SU-DHL-6 (cell line): ENCODE measurements at regions not wholly inside any gene's neighbourhood (a gene's known extent, or its start where the extent isn't known, plus 50 kb on each side); places are given as distances from the start of the nearest gene placed in this dataset.

Source experiments
- H2AFZ ChIP-seq: fragments of 200-600 bp; sonication (generic); 2 replicates; pipeline ENCODE4 v1.6.1; 2014; ENCODE audit warnings: low read depth, mild to moderate bottlenecking, moderate library complexity, mixed read lengths, antibody characterized with exemption, low read length; ENCODE audit not compliant: severe bottlenecking
- H3F3A ChIP-seq: fragments of 200-600 bp; shearing (Covaris generic); 2 replicates; pipeline ENCODE4 v1.6.0; 2016; ENCODE audit warnings: antibody characterized with exemption, mild to moderate bottlenecking; ENCODE audit not compliant: insufficient read depth
- H3K27ac ChIP-seq: fragments of 200-600 bp; sonication (generic); 2 replicates; pipeline ENCODE4 v1.5.1; 2016; ENCODE audit warnings: low read depth, mild to moderate bottlenecking, low read length, moderate library complexity, mixed read lengths
- H3K27me3 ChIP-seq: fragments of 200-600 bp; sonication (generic), shearing (Covaris generic); 2 replicates; pipeline ENCODE4 v1.6.0; 2014; ENCODE audit warnings: mild to moderate bottlenecking, low read length
- H3K36me3 ChIP-seq: fragments of 200-600 bp; sonication (generic); 2 replicates; pipeline ENCODE4 v1.6.1; 2014; ENCODE audit warnings: mild to moderate bottlenecking, low read length, mixed read lengths
- H3K4me2 ChIP-seq: fragments of 300-600, 200-600 bp; shearing (Covaris generic), sonication (generic); 2 replicates; pipeline ENCODE4 v1.6.0; 2014; ENCODE audit warnings: low read length, low read depth, mild to moderate bottlenecking; ENCODE audit not compliant: poor library complexity, severe bottlenecking
- H3K4me3 ChIP-seq: fragments of 200-600 bp; sonication (generic); 2 replicates; pipeline ENCODE4 v1.5.1; 2014; ENCODE audit warnings: antibody characterized with exemption, low read length, mild to moderate bottlenecking, mixed read lengths; ENCODE audit not compliant: insufficient read depth, poor library complexity, severe bottlenecking
- H3K79me2 ChIP-seq: fragments of 200-600 bp; sonication (generic); 2 replicates; pipeline ENCODE4 v1.6.1; 2014; ENCODE audit warnings: mild to moderate bottlenecking, low read length, moderate library complexity; ENCODE audit not compliant: insufficient read depth
- H3K9ac ChIP-seq: fragments of 200-600 bp; sonication (generic); 2 replicates; pipeline ENCODE4 v1.7.0; 2014; ENCODE audit warnings: mild to moderate bottlenecking, low read length
- H3K9me2 ChIP-seq: fragments of 200-600 bp; sonication (generic); replicated peaks from 2 replicates; pipeline ENCODE4 v1.6.1; 2014; ENCODE audit warnings: low read length; ENCODE audit not compliant: insufficient read depth
- H3K9me3 ChIP-seq: fragments of 200-600 bp; sonication (generic); 2 replicates; pipeline ENCODE4 v1.6.1; 2014; ENCODE audit warnings: low read length, mixed read lengths; ENCODE audit not compliant: insufficient read depth
- H4K20me1 ChIP-seq: fragments of 200-600 bp; sonication (generic); 2 replicates; pipeline ENCODE4 v1.6.1; 2014; ENCODE audit warnings: low read depth, mild to moderate bottlenecking, antibody characterized with exemption, low read length, moderate library complexity, mixed read lengths
- CTCF ChIP-seq: fragments of 200-600 bp; sonication (generic); IDR thresholded peaks from one replicate; pipeline ENCODE4 v1.5.1; 2017; ENCODE audit warnings: antibody characterized with exemption, mild to moderate bottlenecking, low read length, moderate library complexity; ENCODE audit not compliant: insufficient read depth, poor library complexity, severe bottlenecking
- EZH2phosphoT487 ChIP-seq: fragments of 200-600 bp; sonication (generic), shearing (Covaris generic); conservative IDR thresholded peaks from 2 replicates; pipeline ENCODE4 v1.6.1; 2018; ENCODE audit warnings: mild to moderate bottlenecking, antibody characterized with exemption, low read length, moderate library complexity, mixed read lengths

GRCh38 chr3:110576960-110577359 lies 494.7 kb upstream of the NECTIN3 start:
- Histone ChIP-seq H4K20me1 (no peaks in the 10 kb centered on the region), H3K9me2 (no peaks in the 10 kb centered on the region), H2AFZ (no peak overlapping the region), H3K27me3 (no peaks in the 10 kb centered on the region), H3K4me2 (no peak overlapping the region), H3K4me3 (no peak overlapping the region), H3K27ac (no peak overlapping the region), H3K36me3 (no peaks in the 10 kb centered on the region), H3K79me2 (no peaks in the 10 kb centered on the region), H3K9ac (no peak overlapping the region), H3F3A (no peaks in the 10 kb centered on the region), H3K9me3 (no peaks in the 10 kb centered on the region)
- TF ChIP-seq CTCF (no peak), EZH2phosphoT487 (no peak)

- no peak for TF ChIP-seq CTCF
- TF ChIP-seq EZH2phosphoT487, result no peak
- Histone ChIP-seq H3K27me3 (no peaks in the 10 kb centered on the region), H3K4me2 (no peak overlapping the region), H2AFZ (no peak overlapping the region), H3K9me3 (no peaks in the 10 kb centered on the region), H3K9ac (no peak overlapping the region), H3K9me2 (no peaks in the 10 kb centered on the region), H3K36me3 (no peaks in the 10 kb centered on the region), H3K27ac (no peak overlapping the region), H3K79me2 (no peaks in the 10 kb centered on the region), H4K20me1 (no peaks in the 10 kb centered on the region), H3F3A (no peaks in the 10 kb centered on the region), H3K4me3 (no peak overlapping the region)
Observed at GRCh38 chr3:110577854-110578253, 493.8 kb upstream of the NECTIN3 start.

GRCh38 chr3:110579840-110580550 lies 491.6 kb upstream of the NECTIN3 start:
- Histone ChIP-seq H3K27me3 (no peaks in the 10 kb centered on the region), H3K4me2 (no peak overlapping the region), H3K9me3 (no peaks in the 10 kb centered on the region), H3K9me2 (no peaks in the 10 kb centered on the region), H3K27ac (no peak overlapping the region), H3K9ac (no peak overlapping the region), H3K36me3 (no peaks in the 10 kb centered on the region), H2AFZ (no peak overlapping the region), H3K4me3 (no peak overlapping the region), H4K20me1 (no peaks in the 10 kb centered on the region), H3K79me2 (no peaks in the 10 kb centered on the region), H3F3A (no peaks in the 10 kb centered on the region)
- TF ChIP-seq CTCF (no peak), EZH2phosphoT487 (no peak)
